Left colon (tissue), 2 donors: ENCODE measurements at regions not wholly inside any gene's neighbourhood (a gene's known extent, or its start where the extent isn't known, plus 50 kb on each side); places are given as distances from the start of the nearest gene placed in this dataset.

Experiments used
- ATAC-seq: fragments of 200-7000 bp; cut with Tn5 transposase; one replicate; pipeline ENCODE4 v1.9.1; 2020; ENCODE audit warnings: mild to moderate bottlenecking, moderate library complexity
- DNase-seq, 2 donors: peaks; one replicate each; pipeline ENCODE4 v3.0.0-alpha.2; 2020
- intact Hi-C, 2 donors: fragments of 100-400 bp; cut with DNase I in 1 of 2; cut with micrococcal nuclease in 1 of 2; formaldehyde crosslinking; loops; one replicate each; pipeline versions ENCODE4 v1.11.2 to v1.14.0; 2022; cut with DNase I, micrococcal nuclease
- donor health status: DM: no; HTN: no; CAD: no.
- donor health status: DM: yes; HTN: yes; CAD: no.

GRCh38 chr11:44509296-44509695 lies 56.2 kb upstream of the CD82 start:
- ATAC-seq = no peak
- intact Hi-C loops = no loop called here

GRCh38 chr11:44510372-44510771 lies 55.1 kb upstream of the CD82 start:
- intact Hi-C loops = no loop called here
- DNase-seq = no peak
- no peak for ATAC-seq

More at GRCh38 chr11:44509296-44509695, 56.2 kb upstream of the CD82 start:
- DNase-seq = no peak

GRCh38 chr11:44512818-44513217 lies 52.6 kb upstream of the CD82 start:
- ATAC-seq = no peak
- intact Hi-C loops = no loop called here
- no peak for DNase-seq

- intact Hi-C loops = no loop called here
Observed at GRCh38 chr11:44515048-44515447, 50.4 kb upstream of the CD82 start.

More at GRCh38 chr11:44515048-44515447, 50.4 kb upstream of the CD82 start:
- no peak for DNase-seq
- no peak for ATAC-seq
